SH-SY5Y (cell line): ENCODE measurements at regions not wholly inside any gene's neighbourhood (a gene's known extent, or its start where the extent isn't known, plus 50 kb on each side); places are given as distances from the start of the nearest gene placed in this dataset.

ENCODE experiments used
- GATA2 ChIP-seq: IDR thresholded peaks from 2 replicates; pipeline ENCODE4 v1.6.1; 2011; ENCODE audit warnings: mild to moderate bottlenecking, low read depth, low read length
- GATA3 ChIP-seq: IDR thresholded peaks from 2 replicates; pipeline ENCODE4 v1.6.1; 2011; ENCODE audit warnings: low read depth, mild to moderate bottlenecking, low read length, moderate library complexity

- TF ChIP-seq GATA2 (no peak), GATA3 (no peak)
Observed at GRCh38 chr12:23472329-23472971, 477.0 kb downstream of the SOX5 start.
